HG02588 (cell line): ENCODE measurements at regions not wholly inside any gene's neighbourhood (a gene's known extent, or its start where the extent isn't known, plus 50 kb on each side); places are given as distances from the start of the nearest gene placed in this dataset.
"Not testable (repeated sequence)": the region's sequence is repeated elsewhere in the genome, so short reads cannot be mapped to it uniquely, and the experiment has no call there.

Experiments used
- ATAC-seq: cut with Tn5 transposase; IDR thresholded peaks from one replicate; pipeline ENCODE4 v1.9.1; 2021; ENCODE audit warnings: mild to moderate bottlenecking, moderate library complexity; ENCODE audit not compliant: unreplicated experiment

DNA sequence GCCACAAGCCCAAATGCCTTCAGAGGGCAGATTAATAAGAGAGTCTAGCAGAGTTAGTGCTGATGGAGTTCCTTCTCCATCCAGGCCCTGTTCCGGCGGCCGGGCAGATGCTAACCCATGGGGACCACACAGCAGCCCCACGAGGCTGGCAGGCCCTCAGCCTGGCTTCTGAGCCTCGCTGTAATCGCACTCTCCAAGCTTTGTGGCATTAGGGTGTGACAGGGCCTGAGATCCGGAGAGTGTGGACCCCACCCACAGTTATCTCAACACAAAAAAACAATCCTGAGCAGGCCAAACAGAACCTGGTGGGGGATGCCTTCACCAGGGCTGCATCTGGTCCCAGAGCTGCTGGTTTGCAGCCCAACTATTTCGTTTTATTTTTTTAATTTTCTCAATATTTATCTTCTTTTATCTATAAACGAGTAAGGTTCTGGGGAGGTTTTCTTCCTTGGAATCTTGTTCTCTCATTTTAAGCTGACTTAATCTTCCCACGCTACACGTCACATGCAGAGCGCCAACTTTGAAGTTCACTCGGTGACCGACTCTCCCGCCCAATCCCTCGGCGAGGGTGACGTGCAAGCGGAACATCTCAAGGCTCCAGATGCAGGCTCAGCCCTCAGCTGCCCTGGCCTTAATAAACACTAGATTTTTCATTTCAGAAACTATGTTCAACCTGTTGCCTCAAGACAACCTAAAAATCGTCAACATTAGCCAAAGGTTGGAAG, 372.4 kb downstream of the BCL2L11 start:
- peak; percentile 5 for ATAC-seq

DNA sequence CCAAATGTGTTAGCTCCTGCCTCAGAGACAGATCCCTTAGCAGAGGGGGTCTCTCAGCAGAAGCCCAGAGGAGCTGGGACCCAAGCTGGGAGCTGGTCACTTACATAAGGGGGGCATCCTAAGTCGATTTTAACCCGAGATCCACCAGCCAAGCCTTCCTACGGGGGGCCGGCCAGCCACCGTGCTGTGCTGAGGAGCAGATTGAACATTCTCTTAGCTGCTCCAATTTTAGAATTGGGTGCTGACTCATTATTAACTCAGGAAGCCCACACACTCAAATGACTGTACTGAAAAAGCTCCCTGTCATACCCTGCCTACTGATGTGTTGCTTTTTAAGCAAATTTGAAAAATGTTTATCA, 373.0 kb downstream of the BCL2L11 start:
- ATAC-seq = peak; percentile 78

DNA sequence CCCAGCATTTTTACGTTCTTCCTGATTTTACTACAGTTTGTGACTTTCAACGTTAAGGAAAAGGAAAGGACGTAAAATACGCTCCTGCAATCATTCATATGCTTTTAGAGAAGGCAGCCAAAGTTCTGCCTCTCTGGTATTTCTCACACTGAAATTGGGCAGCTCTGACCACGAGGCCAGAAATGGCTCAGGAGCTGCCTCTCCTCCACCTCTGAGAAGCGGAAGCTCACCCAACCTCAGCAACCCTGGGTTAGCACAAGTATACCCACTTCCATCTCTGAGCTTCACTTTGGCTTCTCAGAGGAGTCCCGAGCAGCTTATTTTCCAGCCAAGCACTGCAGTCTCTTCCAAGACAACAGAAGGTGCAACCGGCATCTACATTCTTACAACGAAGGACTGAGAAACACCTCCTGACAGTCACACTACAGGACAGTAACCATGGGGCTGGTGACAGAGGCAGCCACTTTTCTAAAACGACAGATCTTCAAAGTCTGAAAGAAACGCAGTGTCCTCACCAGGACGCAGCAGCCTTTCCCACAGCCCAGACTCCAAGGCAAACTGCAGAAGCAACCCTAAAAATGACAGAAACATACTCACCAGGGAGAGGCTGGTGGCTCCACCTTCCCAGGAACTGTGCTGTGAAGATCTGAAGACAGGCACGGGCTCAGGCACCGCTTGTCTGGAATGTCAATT, 373.7 kb downstream of the BCL2L11 start:
- peak; percentile 35 for ATAC-seq

DNA sequence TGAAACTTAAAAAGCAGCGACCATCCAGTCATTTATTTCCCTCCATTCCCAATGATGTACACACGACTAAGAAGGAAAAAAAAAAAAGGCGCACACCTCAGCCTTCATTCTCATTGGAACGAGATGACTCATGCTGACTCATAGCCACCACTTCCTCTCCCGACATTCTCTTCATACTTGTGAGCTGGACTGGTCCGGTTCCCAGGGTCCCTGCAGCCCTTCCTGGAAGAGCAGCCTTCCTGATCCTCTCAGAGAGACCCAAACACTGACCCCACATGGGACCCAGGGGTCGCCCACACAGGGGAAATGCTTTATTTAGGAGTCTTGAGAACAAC, 374.2 kb downstream of the BCL2L11 start:
- ATAC-seq = peak; percentile 46

- not testable (repeated sequence) for ATAC-seq
These were observed 374.9 kb downstream of the BCL2L11 start for GRCh38 chr2:111495636-111496035.

DNA sequence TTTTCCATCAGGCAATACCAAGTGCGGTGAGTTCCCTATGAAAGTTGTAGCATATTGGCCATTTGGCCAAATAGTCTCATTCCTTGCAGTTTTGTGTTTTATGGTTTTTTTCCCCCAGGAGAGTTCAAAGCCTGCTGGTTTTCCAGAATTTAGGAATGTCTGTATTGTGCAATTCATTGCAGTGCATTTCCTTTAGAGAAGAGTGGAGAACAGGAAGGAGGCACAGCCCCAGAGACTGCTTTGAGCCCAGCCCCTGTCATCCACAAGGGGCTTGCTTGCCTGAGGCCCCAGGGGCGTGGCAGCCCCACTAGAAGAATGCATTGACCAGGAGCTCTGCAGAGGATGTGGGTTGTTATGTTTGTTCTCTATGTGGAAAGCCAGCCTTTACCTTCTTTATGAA, 375.5 kb downstream of the BCL2L11 start:
- ATAC-seq = not testable (repeated sequence)

GRCh38 chr2:111496860-111497259, 376.1 kb downstream of the BCL2L11 start:
- not testable (repeated sequence) for ATAC-seq

DNA sequence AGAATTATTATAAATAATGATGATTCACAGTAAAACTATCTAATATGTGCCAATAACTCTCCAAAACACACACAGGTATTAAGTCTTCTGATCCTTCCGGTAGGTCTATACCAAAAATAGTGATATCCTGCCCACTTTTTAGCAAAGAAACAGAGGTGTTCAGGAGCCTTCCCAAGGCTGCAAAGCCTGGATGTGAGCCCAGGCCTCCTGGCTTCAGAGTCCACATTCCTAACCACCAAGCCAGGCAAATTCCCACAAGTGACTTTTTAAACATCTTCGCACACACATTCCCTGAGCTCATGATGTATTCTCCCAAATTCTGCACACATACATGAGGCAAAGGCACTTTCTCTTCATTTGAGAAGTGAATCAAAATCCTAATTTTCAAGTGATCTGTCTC, 376.6 kb downstream of the BCL2L11 start:
- ATAC-seq = not testable (repeated sequence)

- ATAC-seq = not testable (repeated sequence)
These were observed 379.9 kb downstream of the BCL2L11 start for GRCh38 chr2:111500536-111501062.

GRCh38 chr2:111503844-111504570, 380.0 kb downstream of the ANAPC1 start:
- ATAC-seq = not testable (repeated sequence)

DNA sequence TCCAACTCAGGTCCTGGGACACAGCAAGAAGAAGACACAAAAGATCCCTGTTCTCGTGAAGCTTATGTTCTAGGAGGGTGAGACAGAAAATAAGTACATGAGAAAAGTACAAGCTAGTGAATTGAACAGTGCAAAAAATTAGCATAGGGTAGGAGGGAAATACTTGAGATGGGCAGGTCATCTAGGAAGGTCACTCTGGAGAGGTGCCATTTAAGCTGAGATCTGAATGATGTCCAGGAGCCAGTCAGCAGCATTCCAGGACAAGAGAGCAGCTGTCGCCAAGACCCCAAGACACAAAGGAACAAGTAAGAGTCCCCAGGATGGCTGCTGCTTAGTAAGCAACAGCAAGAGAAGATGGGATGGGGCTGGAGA, 379.4 kb downstream of the ANAPC1 start:
- not testable (repeated sequence) for ATAC-seq

DNA sequence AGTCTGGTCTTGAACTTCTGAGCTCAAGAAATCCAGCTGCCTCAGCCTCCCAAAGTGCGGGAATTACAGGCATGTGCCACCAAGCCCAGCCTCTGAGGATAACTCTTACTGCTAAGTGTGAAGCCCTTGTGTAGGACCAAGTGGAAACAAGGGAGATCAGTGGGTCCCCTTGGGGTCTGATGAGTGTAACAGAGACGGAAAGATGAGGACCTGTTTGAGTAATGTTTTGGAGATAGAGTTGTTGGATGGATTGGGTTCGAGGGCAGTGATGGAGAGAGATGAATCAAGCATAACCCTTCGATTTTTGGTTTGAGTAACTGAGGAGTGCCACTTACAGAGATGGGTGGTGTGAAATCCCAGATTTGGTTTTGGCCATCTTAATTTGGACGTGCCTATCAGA, 378.7 kb downstream of the ANAPC1 start:
- ATAC-seq = not testable (repeated sequence)

GRCh38 chr2:111506936-111507335, 377.1 kb downstream of the ANAPC1 start:
- peak; percentile 98 for ATAC-seq

DNA sequence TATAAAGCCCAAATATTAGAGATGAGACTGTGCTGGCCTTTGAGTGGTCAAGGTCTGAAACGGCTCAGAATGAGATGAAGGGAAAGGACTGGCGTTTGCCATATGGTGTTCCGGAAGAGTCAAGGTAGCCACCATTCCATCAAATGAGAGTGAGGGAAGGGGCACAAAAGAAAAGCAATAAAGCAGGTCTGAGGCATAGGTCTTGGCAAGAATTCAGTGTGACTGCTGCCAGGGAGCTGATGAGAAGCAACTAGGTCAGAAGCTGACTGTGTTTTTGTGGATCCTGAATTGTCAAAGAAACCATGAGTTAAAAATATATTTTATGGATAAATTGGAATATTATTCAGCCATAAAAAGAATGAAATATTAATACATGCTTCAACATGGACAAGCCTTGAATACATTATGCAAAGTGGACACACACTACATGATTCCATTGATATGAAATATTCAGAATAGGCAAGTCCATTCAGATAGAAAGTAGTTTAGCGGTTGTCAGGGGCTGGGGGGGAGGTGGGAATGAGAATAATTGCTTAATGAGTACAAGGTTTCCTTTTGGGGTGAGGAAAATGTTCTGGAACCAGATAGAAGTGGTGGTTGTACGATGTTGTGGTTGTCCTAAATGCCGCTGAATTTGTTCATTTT, 374.6 kb downstream of the ANAPC1 start:
- ATAC-seq = not testable (repeated sequence)

- not testable (repeated sequence) for ATAC-seq
These were observed 373.6 kb downstream of the ANAPC1 start for GRCh38 chr2:111510384-111510783.

DNA sequence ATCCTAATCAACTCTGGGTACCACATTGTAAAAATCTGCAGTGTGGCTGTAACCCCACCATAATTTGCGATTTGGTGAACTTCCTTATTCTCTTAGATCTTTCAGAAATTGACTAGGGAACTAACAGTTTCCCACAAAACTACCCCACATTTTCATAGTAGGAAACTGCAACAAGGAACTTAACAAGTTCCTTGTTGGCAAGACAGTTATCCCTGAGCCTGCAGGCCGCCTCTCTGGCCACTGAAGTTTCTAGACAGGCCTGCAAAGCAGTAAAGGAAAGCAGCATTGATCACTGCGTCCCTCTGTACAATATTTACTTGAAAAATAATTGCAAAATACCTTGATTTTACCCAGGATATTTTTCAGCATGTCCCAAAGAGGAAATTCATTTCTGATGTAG, 372.9 kb downstream of the ANAPC1 start:
- not testable (repeated sequence) for ATAC-seq

DNA sequence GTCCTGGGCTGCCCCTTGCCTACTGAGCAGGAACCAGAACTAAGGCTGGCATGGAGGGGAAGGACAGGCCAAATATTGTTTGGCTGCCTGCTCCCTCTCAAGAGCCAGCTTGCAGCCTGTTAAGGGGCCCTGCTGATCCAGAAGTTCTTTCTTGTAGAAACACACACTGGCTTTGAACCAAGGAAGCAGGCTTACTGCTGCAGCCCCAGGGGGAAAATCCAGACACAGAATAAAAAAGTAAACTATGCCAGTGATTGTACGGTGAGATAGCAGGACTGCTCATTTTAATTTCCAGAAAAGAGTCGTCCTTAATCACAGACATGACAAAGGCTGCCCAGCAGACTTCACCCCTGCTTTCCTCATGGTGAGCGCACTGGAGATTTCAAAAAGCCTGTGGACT, 371.6 kb downstream of the ANAPC1 start:
- ATAC-seq = not testable (repeated sequence)

DNA sequence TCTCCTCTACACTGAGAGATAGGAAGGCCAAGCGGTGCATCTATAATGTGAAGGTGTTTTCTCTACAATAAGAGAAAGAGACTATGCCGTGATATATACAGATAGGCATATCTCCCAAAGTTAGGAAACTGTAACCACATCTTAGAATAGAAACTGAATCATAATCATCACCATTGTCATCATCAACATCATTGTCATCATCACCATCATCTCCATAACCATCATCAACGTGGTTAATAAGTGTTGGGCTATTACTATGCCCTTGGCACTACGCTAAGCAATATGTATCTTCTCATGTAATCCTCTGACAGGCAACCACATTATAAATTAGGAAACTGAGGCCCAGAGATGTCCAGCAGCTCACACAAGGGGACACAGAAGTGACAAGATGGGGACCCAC, 369.9 kb downstream of the ANAPC1 start:
- ATAC-seq = not testable (repeated sequence)

DNA sequence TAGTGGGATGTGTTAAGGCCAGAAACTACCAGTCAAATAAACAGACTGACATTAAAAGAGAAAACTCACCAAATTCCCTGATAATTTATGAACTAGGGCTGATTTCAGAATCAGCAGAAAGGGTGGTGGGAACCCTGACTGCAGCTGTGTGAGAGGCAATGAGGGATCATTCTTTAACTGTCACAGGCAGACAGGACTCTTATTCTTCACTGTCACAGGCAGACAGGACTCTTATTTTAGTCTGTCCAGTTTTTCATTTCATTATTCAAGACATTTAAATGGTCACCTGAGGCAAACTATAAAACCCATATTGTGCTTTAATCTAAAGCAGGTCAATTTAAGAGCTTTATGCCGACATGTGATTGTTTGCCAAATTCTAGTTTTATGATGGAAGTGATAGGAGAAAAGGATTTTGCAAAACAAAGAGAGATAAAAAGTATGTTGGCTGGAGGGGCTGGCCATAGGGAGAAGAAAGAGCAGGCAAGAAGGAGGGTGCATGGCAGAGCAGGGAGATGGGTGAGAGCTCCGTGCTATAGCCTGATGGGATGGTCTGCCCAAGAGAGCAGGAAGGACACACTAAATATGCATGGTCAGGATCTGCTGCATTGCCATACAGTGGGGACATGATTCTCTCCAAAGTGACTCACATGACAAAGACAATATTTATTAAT, 366.8 kb downstream of the ANAPC1 start:
- ATAC-seq = not testable (repeated sequence)

GRCh38 chr2:111517721-111518053, 366.3 kb downstream of the ANAPC1 start:
- not testable (repeated sequence) for ATAC-seq

- ATAC-seq = no peak
These were observed 364.9 kb downstream of the ANAPC1 start for GRCh38 chr2:111519071-111519470.
